ENCODE measurements at regions not wholly inside any gene's neighbourhood (a gene's known extent, or its start where the extent isn't known, plus 50 kb on each side); places are given as distances from the start of the nearest gene placed in this dataset.

- TF ChIP-seq, protein P1, sequence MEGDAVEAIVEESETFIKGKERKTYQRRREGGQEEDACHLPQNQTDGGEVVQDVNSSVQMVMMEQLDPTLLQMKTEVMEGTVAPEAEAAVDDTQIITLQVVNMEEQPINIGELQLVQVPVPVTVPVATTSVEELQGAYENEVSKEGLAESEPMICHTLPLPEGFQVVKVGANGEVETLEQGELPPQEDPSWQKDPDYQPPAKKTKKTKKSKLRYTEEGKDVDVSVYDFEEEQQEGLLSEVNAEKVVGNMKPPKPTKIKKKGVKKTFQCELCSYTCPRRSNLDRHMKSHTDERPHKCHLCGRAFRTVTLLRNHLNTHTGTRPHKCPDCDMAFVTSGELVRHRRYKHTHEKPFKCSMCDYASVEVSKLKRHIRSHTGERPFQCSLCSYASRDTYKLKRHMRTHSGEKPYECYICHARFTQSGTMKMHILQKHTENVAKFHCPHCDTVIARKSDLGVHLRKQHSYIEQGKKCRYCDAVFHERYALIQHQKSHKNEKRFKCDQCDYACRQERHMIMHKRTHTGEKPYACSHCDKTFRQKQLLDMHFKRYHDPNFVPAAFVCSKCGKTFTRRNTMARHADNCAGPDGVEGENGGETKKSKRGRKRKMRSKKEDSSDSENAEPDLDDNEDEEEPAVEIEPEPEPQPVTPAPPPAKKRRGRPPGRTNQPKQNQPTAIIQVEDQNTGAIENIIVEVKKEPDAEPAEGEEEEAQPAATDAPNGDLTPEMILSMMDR (IDR thresholded peaks at IDR 0.05 in 4 of 5, conservative IDR thresholded peaks at IDR 0.05 in 1 of 5), result no peak
- TF ChIP-seq POLR2A (IDR thresholded peaks at IDR 0.05), result no peak
Observed at GRCh38 chr1:245045087-245045881, 109.5 kb upstream of the KIF26B start.
